Calu3 (cell line): ENCODE measurements at regions not wholly inside any gene's neighbourhood (a gene's known extent, or its start where the extent isn't known, plus 50 kb on each side); places are given as distances from the start of the nearest gene placed in this dataset.

Experiments
- BruUV-seq: library from RNA; stranded (reverse); fragments of 400-500 nt; replicated peaks from 2 replicates; lab custom pipeline; 2021; lab: Mats Ljungman, UMichigan
- CTCF ChIA-PET: fragments of 300-600 bp; sonication (Branson Sonifier 250); formaldehyde crosslinking; loops from one replicate; lab custom pipeline; 2022; ENCODE audit warnings: antibody characterized with exemption; lab: Charles Lee
- DNase-seq: peaks from one replicate; pipeline ENCODE4 v3.0.0; 2022
- H3K27ac Mint-ChIP-seq: one replicate; pipeline ENCODE4 v1.8.0; 2022; ENCODE audit warnings: mixed read lengths; ENCODE audit not compliant: unreplicated experiment
- H3K27me3 Mint-ChIP-seq: one replicate; pipeline ENCODE4 v1.8.0; 2022; ENCODE audit warnings: mixed read lengths; ENCODE audit not compliant: unreplicated experiment
- H3K36me3 Mint-ChIP-seq: one replicate; pipeline ENCODE4 v1.8.0; 2022; ENCODE audit warnings: mild to moderate bottlenecking, moderate library complexity, mixed read lengths; ENCODE audit not compliant: insufficient read depth, unreplicated experiment
- H3K4me1 Mint-ChIP-seq: one replicate; pipeline ENCODE4 v1.8.0; 2022; ENCODE audit warnings: mild to moderate bottlenecking, low read depth, mixed read lengths; ENCODE audit not compliant: unreplicated experiment
- H3K4me3 Mint-ChIP-seq: one replicate; pipeline ENCODE4 v1.8.0; 2022; ENCODE audit warnings: mild to moderate bottlenecking, low read depth, moderate library complexity, mixed read lengths; ENCODE audit not compliant: unreplicated experiment
- H3K9me3 Mint-ChIP-seq: one replicate; pipeline ENCODE4 v1.8.0; 2022; ENCODE audit warnings: low read depth, mixed read lengths; ENCODE audit not compliant: unreplicated experiment
- intact Hi-C: fragments of 100-400 bp; cut with micrococcal nuclease; formaldehyde crosslinking; loops from one replicate; pipeline ENCODE4 v1.10.0; 2022; ENCODE audit not compliant: unreplicated experiment
- TF ChIP-seq, protein P1 (sequence below): fragments of 200-600 bp; IDR thresholded peaks from one replicate; pipeline ENCODE4 v1.8.0; 2022; ENCODE audit warnings: antibody characterized with exemption; ENCODE audit not compliant: unreplicated experiment

- intact Hi-C loops = no loop called here
- BruUV-seq = no TSS peak
- H3K36me3 Mint-ChIP-seq = no peaks in the 10 kb centered on the region
- no peaks in the 10 kb centered on the region for H3K4me1 Mint-ChIP-seq
- CTCF ChIA-PET = no interaction called here
- TF ChIP-seq, protein P1, sequence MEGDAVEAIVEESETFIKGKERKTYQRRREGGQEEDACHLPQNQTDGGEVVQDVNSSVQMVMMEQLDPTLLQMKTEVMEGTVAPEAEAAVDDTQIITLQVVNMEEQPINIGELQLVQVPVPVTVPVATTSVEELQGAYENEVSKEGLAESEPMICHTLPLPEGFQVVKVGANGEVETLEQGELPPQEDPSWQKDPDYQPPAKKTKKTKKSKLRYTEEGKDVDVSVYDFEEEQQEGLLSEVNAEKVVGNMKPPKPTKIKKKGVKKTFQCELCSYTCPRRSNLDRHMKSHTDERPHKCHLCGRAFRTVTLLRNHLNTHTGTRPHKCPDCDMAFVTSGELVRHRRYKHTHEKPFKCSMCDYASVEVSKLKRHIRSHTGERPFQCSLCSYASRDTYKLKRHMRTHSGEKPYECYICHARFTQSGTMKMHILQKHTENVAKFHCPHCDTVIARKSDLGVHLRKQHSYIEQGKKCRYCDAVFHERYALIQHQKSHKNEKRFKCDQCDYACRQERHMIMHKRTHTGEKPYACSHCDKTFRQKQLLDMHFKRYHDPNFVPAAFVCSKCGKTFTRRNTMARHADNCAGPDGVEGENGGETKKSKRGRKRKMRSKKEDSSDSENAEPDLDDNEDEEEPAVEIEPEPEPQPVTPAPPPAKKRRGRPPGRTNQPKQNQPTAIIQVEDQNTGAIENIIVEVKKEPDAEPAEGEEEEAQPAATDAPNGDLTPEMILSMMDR = no peak
- H3K27me3 Mint-ChIP-seq = peaks cover 86% of the 10 kb centered on the region
- no peak overlapping the region for H3K27ac Mint-ChIP-seq
- H3K4me3 Mint-ChIP-seq = no peak overlapping the region
- no peak for DNase-seq
- H3K9me3 Mint-ChIP-seq = no peaks in the 10 kb centered on the region
Measured at GRCh38 chr10:91022924-91023699, 102.2 kb upstream of the ANKRD1 start.

- peaks cover 79% of the 10 kb centered on the region for H3K27me3 Mint-ChIP-seq
- BruUV-seq = no TSS peak
- intact Hi-C loops = no loop called here
Measured at GRCh38 chr10:91023700-91024398, 103.0 kb upstream of the ANKRD1 start.

GRCh38 chr10:91024541-91024940 is 103.7 kb upstream of the ANKRD1 start:
- Mint-ChIP-seq H3K27me3 (peaks cover 74% of the 10 kb centered on the region), H3K4me1 (no peaks in the 10 kb centered on the region), H3K27ac (no peak overlapping the region), H3K4me3 (no peak overlapping the region), H3K9me3 (no peaks in the 10 kb centered on the region), H3K36me3 (no peaks in the 10 kb centered on the region)
- intact Hi-C loops = no loop called here
- DNase-seq = no peak
- TF ChIP-seq, protein P1 = no peak
- CTCF ChIA-PET = no interaction called here
- no TSS peak for BruUV-seq

More at GRCh38 chr10:91023700-91024398, 103.0 kb upstream of the ANKRD1 start:
- Mint-ChIP-seq H3K36me3 (no peaks in the 10 kb centered on the region), H3K4me3 (no peak overlapping the region), H3K4me1 (no peaks in the 10 kb centered on the region), H3K9me3 (no peaks in the 10 kb centered on the region), H3K27ac (no peak overlapping the region)
- TF ChIP-seq, protein P1 = no peak
- CTCF ChIA-PET = no interaction called here
- no peak for DNase-seq

GRCh38 chr10:91032611-91033206 is 111.8 kb upstream of the ANKRD1 start:
- Mint-ChIP-seq H3K27me3 (peaks cover 38% of the 10 kb centered on the region), H3K9me3 (no peaks in the 10 kb centered on the region), H3K4me1 (no peaks in the 10 kb centered on the region), H3K4me3 (no peak overlapping the region), H3K36me3 (no peaks in the 10 kb centered on the region), H3K27ac (no peak overlapping the region)
- TF ChIP-seq, protein P1 = no peak
- no peak for DNase-seq
- intact Hi-C loops = no loop called here
- no TSS peak for BruUV-seq
- CTCF ChIA-PET = no interaction called here
